ENCODE measurements at regions not wholly inside any gene's neighbourhood (a gene's known extent, or its start where the extent isn't known, plus 50 kb on each side); places are given as distances from the start of the nearest gene placed in this dataset.

DNA sequence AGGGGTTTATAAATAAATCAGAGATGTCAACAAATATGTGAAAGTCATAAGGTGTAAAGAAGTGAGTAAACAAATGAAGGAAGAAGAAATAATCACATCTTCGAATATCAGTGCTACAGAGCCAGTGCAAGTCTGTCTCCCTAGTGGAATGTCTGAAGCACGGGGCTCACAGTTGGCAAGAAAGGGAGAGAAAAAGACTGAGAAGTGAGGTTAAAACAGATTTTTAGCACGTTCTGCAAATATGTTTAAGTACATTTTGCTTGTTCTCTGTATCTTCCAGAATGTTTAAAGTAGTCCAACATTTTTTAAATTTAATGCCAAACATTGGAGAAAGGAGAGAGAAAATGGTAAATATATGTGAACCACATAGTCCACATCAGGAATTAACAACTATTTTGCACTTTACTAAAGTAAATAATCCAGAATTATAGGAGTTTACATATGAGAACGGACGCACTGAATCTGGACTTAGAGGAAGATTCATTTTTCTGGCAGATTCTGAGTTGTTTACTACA, 682.4 kb downstream of the LTN1 start:
- H3K4me3 ChIP-seq (ENCODE audit: low read depth in 2 of 2, low read length in 2 of 2): no peak overlapping the region
- CTCF ChIA-PET: no interaction called here
- ATAC-seq (no peak), DNase-seq (ENCODE audit: low read depth, low spot score) (no peak)
- no TSS peak for BruUV-seq (replicated peaks)
- TF ChIP-seq POLR2AphosphoS5 (IDR thresholded peaks at IDR 0.05; ENCODE audit: low read depth, low read length) (no peak), SIN3A (IDR thresholded peaks at IDR 0.05; ENCODE audit: borderline replicate concordance, insufficient read depth, low read depth, low read length) (no peak), TCF7L2 (IDR thresholded peaks at IDR 0.05; ENCODE audit: low read depth, low read length) (no peak)
- TF ChIP-seq, protein P1, sequence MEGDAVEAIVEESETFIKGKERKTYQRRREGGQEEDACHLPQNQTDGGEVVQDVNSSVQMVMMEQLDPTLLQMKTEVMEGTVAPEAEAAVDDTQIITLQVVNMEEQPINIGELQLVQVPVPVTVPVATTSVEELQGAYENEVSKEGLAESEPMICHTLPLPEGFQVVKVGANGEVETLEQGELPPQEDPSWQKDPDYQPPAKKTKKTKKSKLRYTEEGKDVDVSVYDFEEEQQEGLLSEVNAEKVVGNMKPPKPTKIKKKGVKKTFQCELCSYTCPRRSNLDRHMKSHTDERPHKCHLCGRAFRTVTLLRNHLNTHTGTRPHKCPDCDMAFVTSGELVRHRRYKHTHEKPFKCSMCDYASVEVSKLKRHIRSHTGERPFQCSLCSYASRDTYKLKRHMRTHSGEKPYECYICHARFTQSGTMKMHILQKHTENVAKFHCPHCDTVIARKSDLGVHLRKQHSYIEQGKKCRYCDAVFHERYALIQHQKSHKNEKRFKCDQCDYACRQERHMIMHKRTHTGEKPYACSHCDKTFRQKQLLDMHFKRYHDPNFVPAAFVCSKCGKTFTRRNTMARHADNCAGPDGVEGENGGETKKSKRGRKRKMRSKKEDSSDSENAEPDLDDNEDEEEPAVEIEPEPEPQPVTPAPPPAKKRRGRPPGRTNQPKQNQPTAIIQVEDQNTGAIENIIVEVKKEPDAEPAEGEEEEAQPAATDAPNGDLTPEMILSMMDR (IDR thresholded peaks at IDR 0.05): no peak
- TF ChIP-seq, protein P2, sequence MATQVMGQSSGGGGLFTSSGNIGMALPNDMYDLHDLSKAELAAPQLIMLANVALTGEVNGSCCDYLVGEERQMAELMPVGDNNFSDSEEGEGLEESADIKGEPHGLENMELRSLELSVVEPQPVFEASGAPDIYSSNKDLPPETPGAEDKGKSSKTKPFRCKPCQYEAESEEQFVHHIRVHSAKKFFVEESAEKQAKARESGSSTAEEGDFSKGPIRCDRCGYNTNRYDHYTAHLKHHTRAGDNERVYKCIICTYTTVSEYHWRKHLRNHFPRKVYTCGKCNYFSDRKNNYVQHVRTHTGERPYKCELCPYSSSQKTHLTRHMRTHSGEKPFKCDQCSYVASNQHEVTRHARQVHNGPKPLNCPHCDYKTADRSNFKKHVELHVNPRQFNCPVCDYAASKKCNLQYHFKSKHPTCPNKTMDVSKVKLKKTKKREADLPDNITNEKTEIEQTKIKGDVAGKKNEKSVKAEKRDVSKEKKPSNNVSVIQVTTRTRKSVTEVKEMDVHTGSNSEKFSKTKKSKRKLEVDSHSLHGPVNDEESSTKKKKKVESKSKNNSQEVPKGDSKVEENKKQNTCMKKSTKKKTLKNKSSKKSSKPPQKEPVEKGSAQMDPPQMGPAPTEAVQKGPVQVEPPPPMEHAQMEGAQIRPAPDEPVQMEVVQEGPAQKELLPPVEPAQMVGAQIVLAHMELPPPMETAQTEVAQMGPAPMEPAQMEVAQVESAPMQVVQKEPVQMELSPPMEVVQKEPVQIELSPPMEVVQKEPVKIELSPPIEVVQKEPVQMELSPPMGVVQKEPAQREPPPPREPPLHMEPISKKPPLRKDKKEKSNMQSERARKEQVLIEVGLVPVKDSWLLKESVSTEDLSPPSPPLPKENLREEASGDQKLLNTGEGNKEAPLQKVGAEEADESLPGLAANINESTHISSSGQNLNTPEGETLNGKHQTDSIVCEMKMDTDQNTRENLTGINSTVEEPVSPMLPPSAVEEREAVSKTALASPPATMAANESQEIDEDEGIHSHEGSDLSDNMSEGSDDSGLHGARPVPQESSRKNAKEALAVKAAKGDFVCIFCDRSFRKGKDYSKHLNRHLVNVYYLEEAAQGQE (IDR thresholded peaks at IDR 0.05; ENCODE audit: insufficient read depth in 1 of 2, low read depth in 2 of 2, low read length in 1 of 2): no peak
- intact Hi-C loops (cut with micrococcal nuclease; ENCODE audit: unreplicated experiment) (no loop called here), in situ Hi-C loops (cut with HindIII; ENCODE audit: low pct_unique_long_range_greater_than_20kb, low sequenced_read_pairs) (no loop called here)
- H3K27me3 ChIP-seq (ENCODE audit: control insufficient read depth, insufficient read depth, low read length): no peaks in the 10 kb centered on the region
- H3K9me3 ChIP-seq (ENCODE audit: control insufficient read depth, insufficient read depth, low read depth, low read length): no peaks in the 10 kb centered on the region
- no peaks in the 10 kb centered on the region for H3K36me3 ChIP-seq (ENCODE audit: control insufficient read depth, insufficient read depth, low read length)
- no peaks in the 10 kb centered on the region for H3K4me1 ChIP-seq (ENCODE audit: control insufficient read depth, insufficient read depth, low read length)
- POLR2A ChIA-PET: no interaction called here
- H3K27ac ChIP-seq (ENCODE audit: low read length): no peak overlapping the region

DNA sequence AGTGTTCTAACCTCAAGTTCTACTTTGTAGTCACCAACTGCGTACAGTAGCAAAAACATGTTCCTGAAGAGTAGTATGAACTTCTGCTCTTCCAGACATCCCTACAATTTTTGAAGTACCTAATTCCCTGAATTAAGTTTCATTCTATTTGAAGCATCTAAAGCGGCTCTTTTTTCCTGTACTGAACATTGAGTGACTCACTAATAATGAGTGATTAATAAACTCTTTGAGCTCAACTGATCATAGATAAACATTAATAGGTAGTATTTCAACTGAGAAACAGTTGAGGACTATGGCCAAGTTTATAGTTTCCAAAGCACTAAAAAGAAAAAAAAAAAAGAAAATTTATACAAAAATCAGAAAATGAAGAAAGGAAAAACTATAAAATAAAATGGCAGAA, 683.1 kb downstream of the LTN1 start:
- Histone ChIP-seq H3K9me3 (ENCODE audit: control insufficient read depth, insufficient read depth, low read depth, low read length) (no peaks in the 10 kb centered on the region), H3K27ac (ENCODE audit: low read length) (no peak overlapping the region), H3K4me3 (ENCODE audit: low read depth in 2 of 2, low read length in 2 of 2) (no peak overlapping the region), H3K4me1 (ENCODE audit: control insufficient read depth, insufficient read depth, low read length) (no peaks in the 10 kb centered on the region), H3K36me3 (ENCODE audit: control insufficient read depth, insufficient read depth, low read length) (no peaks in the 10 kb centered on the region), H3K27me3 (ENCODE audit: control insufficient read depth, insufficient read depth, low read length) (no peaks in the 10 kb centered on the region)
- TF ChIP-seq POLR2AphosphoS5 (IDR thresholded peaks at IDR 0.05; ENCODE audit: low read depth, low read length) (no peak), SIN3A (IDR thresholded peaks at IDR 0.05; ENCODE audit: borderline replicate concordance, insufficient read depth, low read depth, low read length) (no peak), TCF7L2 (IDR thresholded peaks at IDR 0.05; ENCODE audit: low read depth, low read length) (no peak)
- TF ChIP-seq, protein P1 (IDR thresholded peaks at IDR 0.05): no peak
- TF ChIP-seq, protein P2 (IDR thresholded peaks at IDR 0.05; ENCODE audit: insufficient read depth in 1 of 2, low read depth in 2 of 2, low read length in 1 of 2): no peak
- intact Hi-C loops (cut with micrococcal nuclease; ENCODE audit: unreplicated experiment) (no loop called here), in situ Hi-C loops (cut with HindIII; ENCODE audit: low pct_unique_long_range_greater_than_20kb, low sequenced_read_pairs) (no loop called here)
- ChIA-PET POLR2A (no interaction called here), CTCF (no interaction called here)
- BruUV-seq (replicated peaks): no TSS peak
- DNase-seq (ENCODE audit: low read depth, low spot score) (no peak), ATAC-seq (no peak)
